NCI-H526 treated with DMSO at 0.1 percent for 48 hours (cell line): ENCODE measurements at regions not wholly inside any gene's neighbourhood (a gene's known extent, or its start where the extent isn't known, plus 50 kb on each side); places are given as distances from the start of the nearest gene placed in this dataset.

Experiments used
- DNase-seq: peaks from one replicate; lab custom pipeline; 2025; lab: John Stamatoyannopoulos, UW

- no peak for DNase-seq
Measured at GRCh38 chr4:124530464-124531077, 182.0 kb downstream of the ANKRD50 start.

GRCh38 chr4:124534131-124534530 is 178.4 kb downstream of the ANKRD50 start:
- no peak for DNase-seq

DNA sequence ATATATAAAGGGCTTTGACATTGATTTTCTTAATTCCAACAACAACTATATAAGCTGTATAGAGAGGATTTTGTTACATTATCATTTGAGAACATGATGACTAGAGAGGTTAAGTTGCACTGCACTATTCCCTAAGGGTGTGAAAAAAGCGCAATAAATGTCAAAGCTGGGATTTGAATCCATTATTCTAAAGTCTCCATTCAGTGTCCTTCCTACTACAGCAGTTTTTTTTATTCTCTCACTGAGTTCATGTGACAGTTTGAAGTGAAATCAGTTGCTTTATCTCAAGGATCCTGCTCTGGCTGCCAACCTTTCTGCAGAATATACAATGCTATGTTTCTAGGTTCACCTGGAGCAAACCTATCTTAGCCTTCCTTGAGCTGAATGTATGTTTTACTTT is 177.5 kb downstream of the ANKRD50 start:
- DNase-seq, result no peak

- no peak for DNase-seq
Measured at GRCh38 chr4:124536946-124537345, 175.6 kb downstream of the ANKRD50 start.

DNA sequence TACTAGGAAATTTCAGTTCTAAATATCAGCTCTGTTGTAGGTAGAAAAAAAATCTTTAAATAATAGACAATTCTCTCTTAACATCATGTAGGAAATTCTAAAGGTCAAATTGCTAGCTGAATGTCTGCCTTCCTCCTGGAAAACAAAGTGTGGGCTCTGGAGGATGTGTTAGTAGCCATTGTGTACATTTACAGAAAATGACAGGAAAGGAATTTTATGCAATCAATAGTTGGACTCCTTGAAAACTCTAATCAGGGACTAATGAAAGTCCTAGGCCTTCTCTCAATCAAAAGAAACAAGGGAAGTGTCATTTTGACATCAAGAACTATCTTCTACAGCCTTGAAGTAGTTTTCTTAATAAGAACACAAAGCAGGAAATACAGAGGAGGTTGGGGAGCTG is 174.6 kb downstream of the ANKRD50 start:
- no peak for DNase-seq

DNA sequence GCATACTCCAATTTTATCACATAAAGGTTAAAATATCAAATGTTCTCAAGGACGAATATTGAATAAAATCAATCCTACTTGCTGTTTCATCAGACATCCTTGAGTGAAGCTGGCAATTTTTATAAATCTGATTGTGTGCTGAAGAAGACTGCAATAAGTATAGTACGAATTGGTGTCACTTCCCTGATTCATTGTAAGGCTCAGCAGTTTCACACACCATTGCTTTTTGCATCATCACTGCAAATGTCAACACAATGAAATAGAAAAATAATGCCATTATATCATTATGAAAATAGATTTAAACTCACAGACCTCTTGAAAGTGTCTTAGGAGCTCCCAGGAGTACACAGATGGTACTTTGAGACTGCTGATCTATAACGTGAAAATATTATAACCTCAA is 172.5 kb downstream of the ANKRD50 start:
- no peak for DNase-seq

DNA sequence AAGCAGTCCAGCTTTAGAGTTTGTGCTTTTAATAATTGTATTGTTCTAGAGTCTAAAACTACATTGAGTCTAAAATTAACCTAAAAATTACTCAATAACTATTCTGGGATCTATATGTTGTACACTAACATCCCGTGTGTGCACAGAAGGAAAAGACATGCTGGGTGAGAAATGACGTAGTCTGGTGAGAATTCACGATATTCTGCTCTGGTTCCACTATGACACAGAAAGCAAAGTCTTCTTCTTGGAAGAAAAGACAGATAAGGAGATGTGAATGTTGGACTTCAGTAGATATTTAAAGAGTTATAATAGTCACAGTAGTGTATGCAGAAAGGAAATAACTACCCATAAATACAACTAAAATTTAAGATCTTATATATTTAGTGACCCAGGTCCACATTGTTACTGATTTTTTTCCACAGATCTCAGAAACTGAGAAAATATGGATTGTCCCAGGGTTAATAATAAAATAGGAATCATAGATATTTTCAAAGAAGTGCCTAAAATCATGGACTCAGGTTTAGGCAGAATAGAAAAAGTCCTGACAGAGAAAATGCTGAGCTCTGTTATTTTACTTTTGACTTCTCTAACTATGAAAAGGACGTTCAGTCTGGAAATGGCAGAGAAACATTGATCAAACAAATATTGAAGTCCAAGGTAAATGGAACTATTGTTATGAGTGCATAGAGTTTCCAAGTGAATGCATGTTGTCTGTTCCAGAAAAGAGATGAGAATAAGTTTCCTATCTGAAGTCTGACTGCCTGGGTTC is 170.7 kb downstream of the ANKRD50 start:
- DNase-seq, result no peak

GRCh38 chr4:124555959-124556358 is 156.6 kb downstream of the ANKRD50 start:
- no peak for DNase-seq

DNA sequence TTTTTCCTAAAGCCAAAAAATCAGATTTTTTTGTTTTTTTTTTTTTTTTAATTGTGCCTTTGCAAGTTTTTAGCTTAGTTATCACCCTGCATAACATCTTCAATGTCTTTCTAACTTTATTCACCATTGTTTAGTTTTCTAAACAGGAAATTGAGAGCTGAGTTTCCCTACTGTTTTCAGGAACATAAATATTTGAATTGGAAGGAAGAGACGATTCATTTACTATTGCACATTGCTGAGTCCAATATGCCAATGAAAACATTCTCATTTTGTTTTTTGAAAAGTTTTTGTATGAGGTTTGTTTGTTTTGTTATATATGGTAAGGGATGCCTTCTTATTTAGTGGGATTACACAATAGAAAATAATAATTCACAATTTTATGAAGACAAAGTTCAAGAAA is 148.4 kb downstream of the ANKRD50 start:
- no peak for DNase-seq

DNA sequence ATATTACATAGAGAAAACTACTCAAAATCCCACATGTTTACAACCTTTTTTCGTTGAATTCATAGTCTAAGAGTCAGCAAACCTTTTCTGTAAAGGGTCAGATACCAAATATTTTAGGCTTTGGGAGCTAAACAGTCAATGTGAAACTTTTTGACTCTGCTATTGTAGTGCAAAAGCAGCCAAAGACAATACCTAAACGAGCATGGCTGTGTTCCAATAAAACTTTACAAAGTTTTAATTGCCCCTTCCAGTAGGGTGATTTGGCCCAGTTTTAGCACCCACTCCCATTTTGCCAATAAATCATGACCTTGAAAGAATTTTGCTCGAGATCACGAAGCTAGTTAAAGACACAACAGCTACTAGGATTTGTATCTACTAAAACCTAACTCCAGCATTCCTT is 147.2 kb downstream of the ANKRD50 start:
- no peak for DNase-seq

DNA sequence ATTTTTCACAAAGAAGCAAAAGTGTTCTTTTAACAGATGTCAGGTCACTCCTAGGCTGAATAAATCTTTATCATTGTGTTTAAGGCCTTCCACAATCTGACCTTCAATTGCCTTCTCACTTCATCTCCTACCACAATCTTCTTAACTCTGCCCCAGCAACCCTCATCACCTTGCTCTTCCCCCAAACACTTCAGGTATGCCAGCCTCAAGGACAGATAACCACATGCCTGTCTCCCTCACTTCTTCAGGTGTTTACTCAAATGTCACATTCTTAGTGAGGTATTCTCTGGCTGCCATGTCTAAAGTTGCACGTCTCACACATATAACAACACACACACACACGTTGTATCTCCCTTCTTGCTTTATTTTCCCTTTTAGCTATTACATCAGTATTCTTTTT is 146.5 kb downstream of the ANKRD50 start:
- DNase-seq, result no peak

DNA sequence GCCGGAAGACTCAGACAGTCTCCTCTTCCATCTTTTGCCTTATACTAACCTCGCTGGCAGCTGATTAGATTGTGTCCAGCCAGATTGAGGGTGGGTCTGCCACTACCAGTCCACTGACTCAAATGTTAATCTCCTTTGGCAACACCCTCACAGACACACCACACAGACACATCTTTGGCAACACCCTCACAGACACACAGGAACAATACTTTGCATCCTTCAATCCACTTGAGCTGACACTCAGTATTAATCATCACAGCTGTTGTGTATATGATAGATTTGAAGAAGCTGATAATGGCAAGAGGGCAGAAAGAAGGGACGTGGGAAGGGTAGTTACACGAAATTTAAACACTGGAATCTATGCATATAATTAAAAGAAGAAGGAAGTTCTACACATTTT is 139.5 kb downstream of the ANKRD50 start:
- DNase-seq, result no peak

DNA sequence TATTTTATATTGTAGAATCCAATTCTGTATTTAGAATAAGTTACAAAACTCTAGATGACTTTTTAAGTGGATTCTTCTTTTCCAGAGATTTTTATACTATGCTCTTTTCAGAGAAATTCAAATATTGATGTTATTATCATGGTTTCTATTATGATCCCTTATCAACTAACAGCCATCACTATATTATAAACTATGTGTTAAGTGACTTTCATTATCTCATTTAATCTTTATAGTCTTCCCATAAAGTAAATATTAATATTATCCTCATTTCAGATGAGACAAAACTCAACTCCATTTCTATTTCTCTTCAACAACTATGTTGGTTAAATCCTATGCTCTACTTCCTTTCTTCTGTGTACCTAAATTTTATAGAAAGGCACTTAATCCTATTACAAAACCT is 132.6 kb downstream of the ANKRD50 start:
- no peak for DNase-seq

DNA sequence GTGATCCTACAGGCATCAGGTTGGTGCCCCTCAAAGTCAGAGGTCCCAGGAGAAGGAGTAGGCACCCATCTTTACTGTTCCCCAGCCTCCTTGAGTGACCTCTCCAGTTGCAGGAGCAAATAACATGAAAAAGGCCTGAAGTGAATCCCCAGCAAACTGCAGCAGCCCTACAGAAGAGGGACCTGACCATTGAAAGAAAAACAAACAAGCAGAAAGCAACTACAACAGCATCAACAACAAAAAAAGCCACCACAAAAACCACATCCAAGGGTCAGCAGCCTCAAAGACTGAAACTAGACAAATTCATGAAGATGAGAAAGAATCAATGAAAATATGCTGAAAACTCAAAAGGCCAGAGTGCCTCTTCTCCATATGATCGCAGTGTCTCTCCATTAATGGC is 128.7 kb downstream of the ANKRD50 start:
- no peak for DNase-seq

DNA sequence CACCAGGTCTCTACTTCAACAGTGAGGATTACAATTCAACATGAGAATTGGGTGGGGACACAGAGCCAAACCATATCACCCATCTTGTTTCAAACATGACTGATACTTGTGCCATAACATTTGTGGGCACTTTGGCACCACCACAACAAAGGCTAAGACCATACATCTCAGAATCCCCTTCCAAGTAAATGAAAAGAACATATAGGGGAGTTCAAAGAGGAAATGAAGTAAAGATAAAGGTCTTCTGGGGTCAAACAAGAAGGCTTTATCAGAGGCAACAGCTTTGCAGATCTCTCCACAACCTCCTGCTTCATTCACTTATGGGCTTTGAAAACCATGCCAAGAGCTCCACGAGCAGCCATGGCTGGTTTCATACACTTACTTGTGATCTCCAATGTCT is 122.7 kb downstream of the ANKRD50 start:
- no peak for DNase-seq

- DNase-seq, result no peak
Measured at GRCh38 chr4:124590480-124590879, 122.1 kb downstream of the ANKRD50 start.

- DNase-seq, result no peak
Measured at GRCh38 chr4:124591637-124592036, 120.9 kb downstream of the ANKRD50 start.

GRCh38 chr4:124593494-124593893 is 119.0 kb downstream of the ANKRD50 start:
- no peak for DNase-seq

GRCh38 chr4:124594945-124595344 is 117.6 kb downstream of the ANKRD50 start:
- DNase-seq, result no peak

GRCh38 chr4:124596816-124597215 is 115.7 kb downstream of the ANKRD50 start:
- DNase-seq, result no peak

GRCh38 chr4:124610211-124610610 is 102.3 kb downstream of the ANKRD50 start:
- no peak for DNase-seq
